HG03108 (cell line): ENCODE measurements at regions not wholly inside any gene's neighbourhood (a gene's known extent, or its start where the extent isn't known, plus 50 kb on each side); places are given as distances from the start of the nearest gene placed in this dataset.

Source experiments
- ATAC-seq: cut with Tn5 transposase; IDR thresholded peaks from one replicate; pipeline ENCODE4 v1.9.1; 2021; ENCODE audit warnings: moderate library complexity; ENCODE audit not compliant: unreplicated experiment

DNA sequence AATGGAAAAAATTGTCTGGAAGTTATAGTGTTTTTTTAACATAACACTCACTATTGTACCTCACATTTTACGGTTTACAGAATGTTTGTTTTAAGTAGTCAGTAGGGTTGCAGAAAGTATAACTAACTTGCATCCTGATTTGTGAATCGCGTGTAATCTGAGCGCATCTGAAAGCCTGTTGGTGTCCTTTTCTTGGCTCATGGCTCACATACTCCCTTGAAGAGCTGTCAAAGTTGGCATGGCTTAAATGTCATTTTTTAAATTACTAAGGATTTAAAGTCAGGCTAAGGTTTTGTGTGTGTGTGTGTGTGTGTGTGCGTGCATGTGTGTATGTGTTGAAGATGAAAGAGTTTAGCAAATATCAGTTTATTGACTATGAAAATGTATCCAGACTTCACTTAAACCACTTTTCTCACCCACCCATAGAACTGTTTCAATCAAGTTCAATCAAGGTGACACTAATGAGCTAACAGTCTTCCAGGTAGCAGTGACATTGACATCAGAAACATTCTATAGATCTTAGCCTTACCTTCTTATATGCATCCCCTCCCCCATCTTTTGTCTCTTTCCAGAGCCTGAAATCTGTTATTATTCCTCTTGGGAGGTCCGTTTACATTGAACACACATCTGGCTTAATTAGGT, 480.4 kb upstream of the SGCG start:
- no peak for ATAC-seq

- no peak for ATAC-seq
Observed at GRCh38 chr13:22703601-22704209, 477.1 kb upstream of the SGCG start.

GRCh38 chr13:22707946-22708345, 472.8 kb upstream of the SGCG start:
- ATAC-seq = no peak

GRCh38 chr13:22717036-22717435, 463.7 kb upstream of the SGCG start:
- ATAC-seq = no peak

GRCh38 chr13:22726726-22727125, 454.1 kb upstream of the SGCG start:
- no peak for ATAC-seq

- ATAC-seq = no peak
Observed at GRCh38 chr13:22735011-22735995, 445.5 kb upstream of the SGCG start.

- no peak for ATAC-seq
Observed at GRCh38 chr13:22736084-22736767, 444.6 kb upstream of the SGCG start.

- ATAC-seq = no peak
Observed at GRCh38 chr13:22736768-22737092, 444.0 kb upstream of the SGCG start.

- no peak for ATAC-seq
Observed at GRCh38 chr13:22738357-22738756, 442.4 kb upstream of the SGCG start.

- no peak for ATAC-seq
Observed at GRCh38 chr13:22740264-22740663, 440.5 kb upstream of the SGCG start.

DNA sequence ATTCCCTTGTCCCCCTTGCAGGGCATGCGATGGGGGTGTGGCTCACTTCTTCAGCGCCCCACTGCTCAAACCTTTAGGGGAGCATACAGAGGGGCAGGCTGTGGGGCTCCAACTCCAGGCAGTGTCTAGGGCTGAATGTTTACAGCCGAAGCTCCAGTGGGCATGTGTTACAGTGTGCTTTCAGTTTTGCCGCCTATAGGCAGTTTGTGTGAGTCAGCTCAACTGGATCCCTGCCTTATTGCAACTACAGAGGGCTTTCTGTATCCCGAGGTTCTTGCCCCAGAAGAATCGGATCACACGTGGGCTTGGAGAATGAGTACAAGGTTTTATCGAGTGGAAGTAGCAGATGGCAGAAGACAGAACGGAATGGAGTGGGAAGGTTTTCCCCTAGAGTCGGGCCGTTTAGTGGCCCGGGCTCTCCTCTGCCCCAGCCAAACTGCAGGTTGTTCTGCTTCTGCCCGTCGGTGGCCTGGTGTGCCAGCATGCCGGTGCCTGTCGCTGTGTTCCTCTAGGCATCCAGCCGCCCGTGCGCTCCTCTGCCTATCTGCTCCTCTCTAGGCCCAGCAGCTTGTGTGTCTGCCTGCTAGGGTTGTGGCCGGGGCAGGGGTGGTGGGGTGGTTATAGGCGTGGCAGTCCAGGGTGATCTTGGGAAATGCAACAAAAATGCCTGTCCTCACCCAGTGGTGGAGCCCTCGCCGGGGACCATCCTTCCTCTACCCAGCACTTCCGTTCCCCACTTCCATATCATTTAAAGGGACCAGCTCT, 435.9 kb upstream of the SGCG start:
- ATAC-seq = no peak

DNA sequence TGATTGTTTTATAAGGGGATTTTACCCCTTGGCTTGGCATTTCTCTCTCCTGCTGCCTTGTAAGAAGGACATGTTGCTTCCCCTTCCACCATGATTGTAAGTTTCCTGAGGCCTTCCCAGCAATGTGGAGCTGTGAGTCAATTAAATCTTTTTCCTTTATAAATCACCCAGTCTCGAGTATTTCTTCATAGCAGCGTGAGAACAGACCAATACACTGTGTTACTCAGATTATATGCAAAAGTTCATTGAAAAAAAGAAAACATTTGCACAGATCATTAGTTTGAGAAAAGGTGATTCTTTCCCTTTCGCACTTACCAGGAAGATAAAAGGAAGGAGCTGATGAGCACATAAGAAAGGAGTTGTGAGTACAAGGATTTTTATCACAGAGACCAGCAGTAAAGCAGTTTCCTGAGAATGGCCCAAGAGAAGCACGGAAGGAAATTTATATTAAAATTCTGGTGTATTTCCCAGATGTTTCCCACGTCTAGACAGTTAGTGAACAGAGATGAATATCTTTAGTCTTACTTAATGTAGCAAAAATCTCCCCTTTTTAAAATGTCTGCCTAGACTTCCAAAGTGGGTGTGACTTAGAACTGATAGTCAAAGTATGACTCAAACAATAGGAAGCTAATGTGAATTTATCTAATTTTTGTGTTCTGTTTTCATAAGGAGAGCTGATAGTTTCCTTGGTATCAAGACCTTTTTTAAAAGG, 431.8 kb upstream of the SGCG start:
- no peak for ATAC-seq

DNA sequence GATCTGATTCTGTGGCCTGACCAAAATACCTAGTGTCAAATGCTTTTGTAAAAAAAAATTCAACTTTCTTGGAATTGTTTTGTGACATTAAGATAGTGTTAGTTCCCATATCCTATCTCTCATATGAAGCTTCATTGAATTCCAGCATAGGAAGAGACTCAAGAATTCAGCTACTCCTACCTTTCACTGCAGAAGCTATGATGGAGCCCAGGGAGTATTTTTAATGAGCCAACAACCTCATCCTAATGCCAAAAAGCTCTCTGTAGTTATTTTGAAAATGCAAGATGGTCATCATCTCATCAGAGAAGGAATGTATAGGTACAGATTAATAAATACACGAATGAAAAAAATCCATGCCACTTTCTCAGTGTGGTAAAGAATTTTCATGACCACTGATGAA, 431.2 kb upstream of the SGCG start:
- ATAC-seq = no peak

- ATAC-seq = no peak
Observed at GRCh38 chr13:22757530-22758120, 423.2 kb upstream of the SGCG start.

GRCh38 chr13:22758245-22758644, 422.5 kb upstream of the SGCG start:
- no peak for ATAC-seq

GRCh38 chr13:22761709-22762108, 419.1 kb upstream of the SGCG start:
- ATAC-seq = no peak

GRCh38 chr13:22765547-22765946, 415.2 kb upstream of the SGCG start:
- ATAC-seq = no peak

DNA sequence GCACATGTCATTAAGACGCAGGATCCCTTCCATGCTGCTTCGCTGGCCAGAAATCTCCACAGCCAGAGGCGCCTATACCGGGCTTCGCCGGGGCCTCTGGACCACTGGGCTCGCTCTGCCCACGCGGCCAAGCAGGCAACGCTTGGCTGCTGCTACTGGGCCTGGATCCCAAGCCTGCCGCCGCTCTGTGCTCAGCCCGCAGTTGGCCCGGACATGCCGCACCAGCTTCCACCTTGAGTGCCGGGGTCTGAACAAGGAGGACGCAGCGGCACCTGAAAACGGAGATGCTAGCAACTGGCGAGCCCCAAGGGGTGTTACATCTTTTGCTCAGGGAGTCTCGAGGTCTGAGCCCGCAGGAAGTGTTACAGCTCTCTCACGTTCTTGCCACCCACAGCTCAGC, 409.9 kb upstream of the SGCG start:
- no peak for ATAC-seq

- no peak for ATAC-seq
Observed at GRCh38 chr13:22773465-22773864, 407.3 kb upstream of the SGCG start.
